ENCODE measurements at regions not wholly inside any gene's neighbourhood (a gene's known extent, or its start where the extent isn't known, plus 50 kb on each side); places are given as distances from the start of the nearest gene placed in this dataset.

DNA sequence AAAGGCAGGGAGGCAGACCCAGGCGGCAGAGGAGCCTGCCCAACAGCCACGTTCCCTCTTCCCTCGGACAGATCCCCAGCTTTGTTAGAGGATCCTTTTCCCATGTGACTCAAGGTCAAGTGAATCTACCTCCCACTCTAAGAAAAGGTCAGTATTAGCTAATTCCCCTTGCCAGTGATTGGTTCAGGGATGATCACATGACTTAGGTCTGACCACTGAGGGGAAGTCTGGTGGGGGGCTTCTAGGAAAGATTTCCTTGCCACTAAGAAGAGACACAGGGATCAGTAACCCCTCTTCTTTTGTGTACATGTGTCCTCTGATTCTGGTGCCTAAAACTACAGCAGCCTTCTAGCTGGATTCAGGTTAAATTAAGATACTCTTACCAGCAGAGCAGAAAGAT, 266.3 kb upstream of the NSMCE3 start:
- TF ChIP-seq, protein P1, sequence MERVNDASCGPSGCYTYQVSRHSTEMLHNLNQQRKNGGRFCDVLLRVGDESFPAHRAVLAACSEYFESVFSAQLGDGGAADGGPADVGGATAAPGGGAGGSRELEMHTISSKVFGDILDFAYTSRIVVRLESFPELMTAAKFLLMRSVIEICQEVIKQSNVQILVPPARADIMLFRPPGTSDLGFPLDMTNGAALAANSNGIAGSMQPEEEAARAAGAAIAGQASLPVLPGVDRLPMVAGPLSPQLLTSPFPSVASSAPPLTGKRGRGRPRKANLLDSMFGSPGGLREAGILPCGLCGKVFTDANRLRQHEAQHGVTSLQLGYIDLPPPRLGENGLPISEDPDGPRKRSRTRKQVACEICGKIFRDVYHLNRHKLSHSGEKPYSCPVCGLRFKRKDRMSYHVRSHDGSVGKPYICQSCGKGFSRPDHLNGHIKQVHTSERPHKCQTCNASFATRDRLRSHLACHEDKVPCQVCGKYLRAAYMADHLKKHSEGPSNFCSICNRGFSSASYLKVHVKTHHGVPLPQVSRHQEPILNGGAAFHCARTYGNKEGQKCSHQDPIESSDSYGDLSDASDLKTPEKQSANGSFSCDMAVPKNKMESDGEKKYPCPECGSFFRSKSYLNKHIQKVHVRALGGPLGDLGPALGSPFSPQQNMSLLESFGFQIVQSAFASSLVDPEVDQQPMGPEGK (CRISPR knock-in tag; IDR thresholded peaks at IDR 0.05; ENCODE audit: borderline replicate concordance), result no peak
- TF ChIP-seq ZNF565 (CRISPR knock-in tag; conservative IDR thresholded peaks at IDR 0.05; ENCODE audit: low read depth), result no peak
- no peak for TF ChIP-seq OSR1 (CRISPR knock-in tag; IDR thresholded peaks at IDR 0.05)
- no peak for TF ChIP-seq ZFP30 (CRISPR knock-in tag; IDR thresholded peaks at IDR 0.05)
- no peak for ATAC-seq

GRCh38 chr15:29534378-29534777, 264.8 kb upstream of the NSMCE3 start:
- ATAC-seq, result no peak
- TF ChIP-seq ZNF8 (CRISPR knock-in tag; IDR thresholded peaks at IDR 0.05), result no peak
- no peak for TF ChIP-seq TOX (CRISPR knock-in tag; IDR thresholded peaks at IDR 0.05; ENCODE audit: borderline replicate concordance)

GRCh38 chr15:29533647-29534046, 264.0 kb upstream of the NSMCE3 start:
- no peak for ATAC-seq
- TF ChIP-seq GLIS3 (CRISPR knock-in tag; IDR thresholded peaks at IDR 0.05) (no peak), ZC3H10 (CRISPR knock-in tag; IDR thresholded peaks at IDR 0.05) (no peak), ZNF70 (CRISPR knock-in tag; IDR thresholded peaks at IDR 0.05) (no peak), CSDC2 (CRISPR knock-in tag; IDR thresholded peaks at IDR 0.05) (no peak), TSHZ2 (CRISPR knock-in tag; IDR thresholded peaks at IDR 0.05) (no peak), ISL1 (CRISPR knock-in tag; IDR thresholded peaks at IDR 0.05) (no peak), RARB (CRISPR knock-in tag; IDR thresholded peaks at IDR 0.05) (no peak), SNAI2 (CRISPR knock-in tag; IDR thresholded peaks at IDR 0.05) (no peak), ZFP3 (CRISPR knock-in tag; IDR thresholded peaks at IDR 0.05) (no peak), BACH2 (CRISPR knock-in tag; IDR thresholded peaks at IDR 0.05; ENCODE audit: borderline replicate concordance) (no peak)

DNA sequence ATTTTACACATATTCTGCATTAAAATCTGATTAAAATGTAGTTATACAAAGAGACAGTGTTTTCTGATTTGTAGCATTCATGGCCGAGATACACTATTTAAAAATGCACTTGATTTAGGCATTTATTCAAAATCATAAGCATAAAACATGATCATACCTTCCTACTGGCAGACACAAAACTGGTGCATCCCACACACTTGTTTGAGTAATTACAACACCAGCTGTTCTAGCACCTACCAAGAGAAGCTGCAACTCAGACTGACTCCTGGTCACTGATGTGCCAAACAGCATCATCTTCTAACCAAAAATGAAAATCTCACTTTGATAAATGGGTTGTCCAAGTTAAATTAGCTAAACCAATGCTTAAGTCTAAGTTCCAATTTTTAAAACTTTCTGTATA, 262.7 kb upstream of the NSMCE3 start:
- no peak for ATAC-seq
- TF ChIP-seq ZFP30 (CRISPR knock-in tag; IDR thresholded peaks at IDR 0.05), result no peak
- TF ChIP-seq ZFP3 (CRISPR knock-in tag; IDR thresholded peaks at IDR 0.05), result no peak
- TF ChIP-seq RARB (CRISPR knock-in tag; IDR thresholded peaks at IDR 0.05), result no peak
- no peak for TF ChIP-seq ZNF8 (CRISPR knock-in tag; IDR thresholded peaks at IDR 0.05)
- TF ChIP-seq ARNTL (CRISPR knock-in tag; IDR thresholded peaks at IDR 0.05; ENCODE audit: borderline replicate concordance, low read depth), result no peak
- no peak for TF ChIP-seq GLIS3 (CRISPR knock-in tag; IDR thresholded peaks at IDR 0.05)
- no peak for TF ChIP-seq SNAI2 (CRISPR knock-in tag; IDR thresholded peaks at IDR 0.05)
- no peak for TF ChIP-seq ZC3H10 (CRISPR knock-in tag; IDR thresholded peaks at IDR 0.05)
- TF ChIP-seq, protein P2, sequence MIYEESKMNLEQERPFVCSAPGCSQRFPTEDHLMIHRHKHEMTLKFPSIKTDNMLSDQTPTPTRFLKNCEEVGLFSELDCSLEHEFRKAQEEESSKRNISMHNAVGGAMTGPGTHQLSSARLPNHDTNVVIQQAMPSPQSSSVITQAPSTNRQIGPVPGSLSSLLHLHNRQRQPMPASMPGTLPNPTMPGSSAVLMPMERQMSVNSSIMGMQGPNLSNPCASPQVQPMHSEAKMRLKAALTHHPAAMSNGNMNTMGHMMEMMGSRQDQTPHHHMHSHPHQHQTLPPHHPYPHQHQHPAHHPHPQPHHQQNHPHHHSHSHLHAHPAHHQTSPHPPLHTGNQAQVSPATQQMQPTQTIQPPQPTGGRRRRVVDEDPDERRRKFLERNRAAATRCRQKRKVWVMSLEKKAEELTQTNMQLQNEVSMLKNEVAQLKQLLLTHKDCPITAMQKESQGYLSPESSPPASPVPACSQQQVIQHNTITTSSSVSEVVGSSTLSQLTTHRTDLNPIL (CRISPR knock-in tag; IDR thresholded peaks at IDR 0.05; ENCODE audit: low read depth), result no peak
- TF ChIP-seq BACH2 (CRISPR knock-in tag; IDR thresholded peaks at IDR 0.05; ENCODE audit: borderline replicate concordance), result no peak

DNA sequence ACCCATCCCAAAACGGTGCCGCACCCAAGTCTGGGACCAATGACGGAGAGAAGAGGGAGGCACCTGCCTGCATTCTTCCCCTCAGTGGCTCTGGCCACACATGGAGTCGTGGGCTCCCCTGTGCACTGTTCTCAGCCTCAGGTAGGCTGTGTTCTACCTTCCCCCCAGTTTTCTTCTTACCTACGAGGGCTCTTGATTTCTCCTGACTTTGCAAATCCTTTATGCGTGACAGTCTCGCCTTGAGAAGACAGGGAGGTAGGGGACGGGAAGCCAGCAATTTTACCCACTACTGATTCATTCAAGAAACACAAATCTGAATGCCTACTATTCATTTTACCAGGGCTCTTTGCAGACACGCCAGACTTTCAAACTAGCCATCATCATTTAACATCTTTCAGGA, 261.3 kb upstream of the NSMCE3 start:
- TF ChIP-seq CSDC2 (CRISPR knock-in tag; IDR thresholded peaks at IDR 0.05) (no peak), TOX (CRISPR knock-in tag; IDR thresholded peaks at IDR 0.05; ENCODE audit: borderline replicate concordance) (no peak), OSR1 (CRISPR knock-in tag; IDR thresholded peaks at IDR 0.05) (no peak), RARB (CRISPR knock-in tag; IDR thresholded peaks at IDR 0.05) (no peak), GLIS3 (CRISPR knock-in tag; IDR thresholded peaks at IDR 0.05) (no peak), TSHZ2 (CRISPR knock-in tag; IDR thresholded peaks at IDR 0.05) (no peak), CSRNP3 (CRISPR knock-in tag; IDR thresholded peaks at IDR 0.05) (no peak), ISL1 (CRISPR knock-in tag; IDR thresholded peaks at IDR 0.05) (no peak), ZFP30 (CRISPR knock-in tag; IDR thresholded peaks at IDR 0.05) (no peak), PPARA (CRISPR knock-in tag; IDR thresholded peaks at IDR 0.05; ENCODE audit: borderline replicate concordance) (no peak), TCF4 (CRISPR knock-in tag; IDR thresholded peaks at IDR 0.05; ENCODE audit: borderline replicate concordance) (no peak), ZFP3 (CRISPR knock-in tag; IDR thresholded peaks at IDR 0.05) (no peak)
- ATAC-seq, result no peak

Measured in SK-N-SH treated with all-trans-retinoic acid at 6 μM for 48 hours (cell line).